ENCODE measurements at regions not wholly inside any gene's neighbourhood (a gene's known extent, or its start where the extent isn't known, plus 50 kb on each side); places are given as distances from the start of the nearest gene placed in this dataset.

GRCh38 chr17:73932216-73932749 is 271.2 kb upstream of the RPL38 start:
- Histone ChIP-seq H3K4me1 (ENCODE audit: insufficient read depth, low read length) (no peaks in the 10 kb centered on the region), H3K36me3 (ENCODE audit: low read depth, low read length) (no peaks in the 10 kb centered on the region), H3K9ac (ENCODE audit: low read length) (no peak overlapping the region), H3K79me2 (ENCODE audit: low read length) (no peaks in the 10 kb centered on the region), H3F3A (ENCODE audit: low read length, unreplicated experiment) (no peaks in the 10 kb centered on the region), H3K4me3 (ENCODE audit: low read length) (no peak overlapping the region), H3K27me3 (ENCODE audit: low read length) (peaks cover 57% of the 10 kb centered on the region), H3K27ac (ENCODE audit: low read length) (no peak overlapping the region), H2AFZ (ENCODE audit: low read length) (no peak overlapping the region), H3K9me3 (ENCODE audit: low read length) (peaks cover 12% of the 10 kb centered on the region; the same call in 1 of the 2 replicates), H3K9me2 (replicated peaks; ENCODE audit: low read length) (no peaks in the 10 kb centered on the region), H3K4me2 (ENCODE audit: low read length) (no peak overlapping the region), H4K20me1 (ENCODE audit: low read length) (no peaks in the 10 kb centered on the region)
- no peak for TF ChIP-seq EZH2 (IDR thresholded peaks at IDR 0.05; ENCODE audit: low read length, unreplicated experiment)
- TF ChIP-seq CTCF (conservative IDR thresholded peaks at IDR 0.05; ENCODE audit: low read depth, low read length) = no peak
- no peak for TF ChIP-seq EZH2phosphoT487 (IDR thresholded peaks at IDR 0.05; ENCODE audit: borderline replicate concordance, low read length)
- ChIA-PET CTCF (no interaction called here), POLR2A (ENCODE audit: unreplicated experiment) (no interaction called here)
- no TSS peak for BruUV-seq (replicated peaks)
- ATAC-seq (no peak), DNase-seq (no peak)
- intact Hi-C loops (cut with micrococcal nuclease) = no loop called here

GRCh38 chr17:73933164-73933766 is 270.2 kb upstream of the RPL38 start:
- Histone ChIP-seq H3K4me1 (ENCODE audit: insufficient read depth, low read length) (no peaks in the 10 kb centered on the region), H4K20me1 (ENCODE audit: low read length) (no peaks in the 10 kb centered on the region), H3K9me3 (ENCODE audit: low read length) (peaks cover 4% of the 10 kb centered on the region; the same call in 1 of the 2 replicates), H3K4me3 (ENCODE audit: low read length) (no peak overlapping the region), H3K9ac (ENCODE audit: low read length) (no peak overlapping the region), H2AFZ (ENCODE audit: low read length) (no peak overlapping the region), H3K27me3 (ENCODE audit: low read length) (peaks cover 67% of the 10 kb centered on the region), H3K36me3 (ENCODE audit: low read depth, low read length) (no peaks in the 10 kb centered on the region), H3F3A (ENCODE audit: low read length, unreplicated experiment) (no peaks in the 10 kb centered on the region), H3K9me2 (replicated peaks; ENCODE audit: low read length) (no peaks in the 10 kb centered on the region), H3K27ac (ENCODE audit: low read length) (no peak overlapping the region), H3K79me2 (ENCODE audit: low read length) (no peaks in the 10 kb centered on the region), H3K4me2 (ENCODE audit: low read length) (no peak overlapping the region)
- ATAC-seq = no peak
- no TSS peak for BruUV-seq (replicated peaks)
- no peak for DNase-seq
- intact Hi-C loops (cut with micrococcal nuclease) = no loop called here
- ChIA-PET POLR2A (ENCODE audit: unreplicated experiment) (no interaction called here), CTCF (no interaction called here)
- TF ChIP-seq CTCF (conservative IDR thresholded peaks at IDR 0.05; ENCODE audit: low read depth, low read length) (no peak), EZH2phosphoT487 (IDR thresholded peaks at IDR 0.05; ENCODE audit: borderline replicate concordance, low read length) (no peak), EZH2 (IDR thresholded peaks at IDR 0.05; ENCODE audit: low read length, unreplicated experiment) (no peak)

- Histone ChIP-seq H3K79me2 (ENCODE audit: low read length) (no peaks in the 10 kb centered on the region), H3K27me3 (ENCODE audit: low read length) (peaks cover 73% of the 10 kb centered on the region), H3K4me1 (ENCODE audit: insufficient read depth, low read length) (no peaks in the 10 kb centered on the region), H2AFZ (ENCODE audit: low read length) (no peak overlapping the region), H3K9me2 (replicated peaks; ENCODE audit: low read length) (no peaks in the 10 kb centered on the region), H3K9ac (ENCODE audit: low read length) (no peak overlapping the region), H3K4me3 (ENCODE audit: low read length) (no peak overlapping the region), H3K36me3 (ENCODE audit: low read depth, low read length) (no peaks in the 10 kb centered on the region), H3F3A (ENCODE audit: low read length, unreplicated experiment) (no peaks in the 10 kb centered on the region), H4K20me1 (ENCODE audit: low read length) (no peaks in the 10 kb centered on the region), H3K9me3 (ENCODE audit: low read length) (no peaks in the 10 kb centered on the region), H3K27ac (ENCODE audit: low read length) (no peak overlapping the region), H3K4me2 (ENCODE audit: low read length) (no peak overlapping the region)
- intact Hi-C loops (cut with micrococcal nuclease) = no loop called here
- ChIA-PET CTCF (no interaction called here), POLR2A (ENCODE audit: unreplicated experiment) (no interaction called here)
- ATAC-seq (no peak), DNase-seq (no peak)
- no peak for TF ChIP-seq EZH2 (IDR thresholded peaks at IDR 0.05; ENCODE audit: low read length, unreplicated experiment)
- no peak for TF ChIP-seq CTCF (conservative IDR thresholded peaks at IDR 0.05; ENCODE audit: low read depth, low read length)
- TF ChIP-seq EZH2phosphoT487 (IDR thresholded peaks at IDR 0.05; ENCODE audit: borderline replicate concordance, low read length) = no peak
- no TSS peak for BruUV-seq (replicated peaks)
Observed at GRCh38 chr17:73933871-73934270, 269.6 kb upstream of the RPL38 start.

All from PC-3 (cell line).